ENCODE measurements at regions not wholly inside any gene's neighbourhood (a gene's known extent, or its start where the extent isn't known, plus 50 kb on each side); places are given as distances from the start of the nearest gene placed in this dataset.

DNA sequence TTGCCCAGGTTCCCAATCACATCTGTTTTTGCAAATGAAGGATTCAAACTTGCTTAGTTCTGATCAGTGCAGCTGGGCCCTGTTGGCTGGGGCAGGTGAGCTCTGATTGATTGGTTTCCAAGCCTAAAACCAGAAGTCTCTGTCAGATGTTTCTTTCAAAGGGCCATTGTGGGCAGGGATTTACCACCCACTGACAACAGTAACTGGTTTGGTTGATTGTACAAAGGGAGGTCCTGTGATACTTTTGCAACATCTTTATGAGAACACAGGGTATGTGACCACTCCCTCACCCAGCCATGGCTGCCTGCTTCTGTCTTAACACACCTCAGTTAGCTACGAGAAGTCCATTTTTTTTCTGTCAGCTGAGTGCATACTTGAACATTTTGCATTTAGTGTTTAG lies 184.1 kb downstream of the FLRT2 start:
- TF ChIP-seq, protein P1, sequence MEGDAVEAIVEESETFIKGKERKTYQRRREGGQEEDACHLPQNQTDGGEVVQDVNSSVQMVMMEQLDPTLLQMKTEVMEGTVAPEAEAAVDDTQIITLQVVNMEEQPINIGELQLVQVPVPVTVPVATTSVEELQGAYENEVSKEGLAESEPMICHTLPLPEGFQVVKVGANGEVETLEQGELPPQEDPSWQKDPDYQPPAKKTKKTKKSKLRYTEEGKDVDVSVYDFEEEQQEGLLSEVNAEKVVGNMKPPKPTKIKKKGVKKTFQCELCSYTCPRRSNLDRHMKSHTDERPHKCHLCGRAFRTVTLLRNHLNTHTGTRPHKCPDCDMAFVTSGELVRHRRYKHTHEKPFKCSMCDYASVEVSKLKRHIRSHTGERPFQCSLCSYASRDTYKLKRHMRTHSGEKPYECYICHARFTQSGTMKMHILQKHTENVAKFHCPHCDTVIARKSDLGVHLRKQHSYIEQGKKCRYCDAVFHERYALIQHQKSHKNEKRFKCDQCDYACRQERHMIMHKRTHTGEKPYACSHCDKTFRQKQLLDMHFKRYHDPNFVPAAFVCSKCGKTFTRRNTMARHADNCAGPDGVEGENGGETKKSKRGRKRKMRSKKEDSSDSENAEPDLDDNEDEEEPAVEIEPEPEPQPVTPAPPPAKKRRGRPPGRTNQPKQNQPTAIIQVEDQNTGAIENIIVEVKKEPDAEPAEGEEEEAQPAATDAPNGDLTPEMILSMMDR (conservative IDR thresholded peaks at IDR 0.05) = no peak
- TF ChIP-seq EZH2 (IDR thresholded peaks at IDR 0.05; ENCODE audit: low read depth) = no peak

All from PC-9 (cell line).